Hematopoietic multipotent progenitor cell treated with erythropoietin and hydrocortisone succinate and interleukin-3 and kit ligand, for 8 days (in vitro differentiated cells): ENCODE measurements at regions not wholly inside any gene's neighbourhood (a gene's known extent, or its start where the extent isn't known, plus 50 kb on each side); places are given as distances from the start of the nearest gene placed in this dataset.

Experiments
- DNase-seq: peaks from one replicate; pipeline ENCODE4 v3.0.0-alpha.2; 2015

- DNase-seq: peak; percentile 9
Observed at GRCh38 chr10:78919181-78919966, 149.4 kb upstream of the ZMIZ1 start.

- no peak for DNase-seq
Observed at GRCh38 chr10:78920011-78920410, 148.8 kb upstream of the ZMIZ1 start.

GRCh38 chr10:78921895-78922294, 146.9 kb upstream of the ZMIZ1 start:
- DNase-seq: no peak

GRCh38 chr10:78923647-78924318, 145.0 kb upstream of the ZMIZ1 start:
- DNase-seq: no peak

- DNase-seq: no peak
Observed at GRCh38 chr10:78924319-78925003, 144.3 kb upstream of the ZMIZ1 start.

- DNase-seq: no peak
Observed at GRCh38 chr10:78925275-78925674, 143.5 kb upstream of the ZMIZ1 start.

GRCh38 chr10:78925800-78926319, 142.9 kb upstream of the ZMIZ1 start:
- DNase-seq: peak; percentile 33

- no peak for DNase-seq
Observed at GRCh38 chr10:78927257-78927995, 141.3 kb upstream of the ZMIZ1 start.

- no peak for DNase-seq
Observed at GRCh38 chr10:78928330-78928729, 140.4 kb upstream of the ZMIZ1 start.

- no peak for DNase-seq
Observed at GRCh38 chr10:78929541-78929940, 139.2 kb upstream of the ZMIZ1 start.

GRCh38 chr10:78931321-78932053, 137.3 kb upstream of the ZMIZ1 start:
- no peak for DNase-seq

- DNase-seq: no peak
Observed at GRCh38 chr10:78932054-78932386, 136.7 kb upstream of the ZMIZ1 start.

GRCh38 chr10:78932861-78933260, 135.9 kb upstream of the ZMIZ1 start:
- no peak for DNase-seq

GRCh38 chr10:78933828-78934531, 134.8 kb upstream of the ZMIZ1 start:
- DNase-seq: no peak

- no peak for DNase-seq
Observed at GRCh38 chr10:78934532-78934898, 134.3 kb upstream of the ZMIZ1 start.

- no peak for DNase-seq
Observed at GRCh38 chr10:78934994-78935602, 133.7 kb upstream of the ZMIZ1 start.

GRCh38 chr10:78935697-78936407, 132.9 kb upstream of the ZMIZ1 start:
- no peak for DNase-seq

GRCh38 chr10:78936412-78937342, 132.1 kb upstream of the ZMIZ1 start:
- no peak for DNase-seq

GRCh38 chr10:78937393-78937792, 131.4 kb upstream of the ZMIZ1 start:
- DNase-seq: no peak
